Stimulated activated CD8-positive, alpha-beta memory T cell treated with anti-CD3 and anti-CD28 coated beads, Interleukin-4, amount 100 ng/mL, for 48 hours (primary cell): ENCODE measurements at regions not wholly inside any gene's neighbourhood (a gene's known extent, or its start where the extent isn't known, plus 50 kb on each side); places are given as distances from the start of the nearest gene placed in this dataset.

Source experiments
- DNase-seq: peaks from one replicate; pipeline ENCODE4 v3.0.0-alpha.2; 2020

DNA sequence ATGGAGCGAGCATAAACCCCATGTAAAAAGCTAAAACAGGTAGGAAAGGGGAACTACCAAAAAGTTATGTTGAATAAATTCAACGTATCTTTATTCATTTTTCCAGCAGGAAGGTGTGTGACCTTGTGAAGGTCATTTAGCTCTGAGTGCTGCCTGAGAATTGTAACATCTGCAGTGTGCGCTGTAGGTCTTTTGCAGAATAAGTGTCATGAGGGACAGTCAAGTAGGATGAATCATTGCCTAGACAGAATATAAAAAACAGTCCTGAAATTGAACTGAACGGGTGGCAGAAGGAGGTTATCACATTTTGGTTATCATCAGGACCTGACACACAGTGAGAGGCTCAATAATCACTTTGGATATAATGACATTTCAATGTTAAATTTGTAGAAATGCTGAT is 334.8 kb upstream of the NOVA1 start:
- no peak for DNase-seq

DNA sequence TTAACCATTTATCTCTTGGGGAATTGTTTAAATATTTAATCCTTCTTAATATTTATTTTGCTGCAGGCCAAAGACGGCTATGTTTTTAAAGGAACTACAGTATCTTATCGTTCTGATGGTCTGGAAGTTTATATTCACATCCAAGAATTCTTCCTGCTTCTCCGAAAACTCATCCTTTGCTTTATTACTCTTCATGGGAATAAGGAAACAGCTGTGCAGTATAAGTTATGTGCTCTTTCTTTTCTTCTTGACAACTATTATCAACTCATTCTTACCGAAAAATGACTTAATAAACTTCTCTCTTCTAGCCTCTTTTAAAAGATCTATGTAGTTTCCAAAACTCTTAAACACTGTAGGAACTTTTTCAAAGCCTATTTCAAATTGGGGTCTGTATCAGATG is 335.6 kb upstream of the NOVA1 start:
- DNase-seq = no peak

DNA sequence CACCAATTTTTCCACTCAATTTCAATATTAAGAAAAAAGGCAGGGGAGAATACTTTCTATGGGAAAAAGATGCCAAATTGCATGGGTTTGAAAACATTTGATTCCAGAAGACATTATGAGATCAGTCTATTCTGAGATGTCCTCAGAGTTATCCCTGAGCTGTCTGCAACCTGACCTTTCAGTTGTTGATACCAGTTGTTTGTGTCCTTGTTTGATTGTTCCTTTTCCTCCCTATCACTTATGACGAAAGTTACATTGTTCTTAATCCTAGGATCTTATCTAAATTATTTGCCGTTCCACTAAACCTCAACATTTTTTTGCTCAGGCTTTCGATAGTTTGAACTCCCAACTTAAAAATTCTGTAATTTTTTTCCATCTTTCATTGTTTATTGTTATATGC is 336.3 kb upstream of the NOVA1 start:
- DNase-seq = no peak

- DNase-seq = no peak
These were observed 337.9 kb upstream of the NOVA1 start for GRCh38 chr14:26935733-26936132.

DNA sequence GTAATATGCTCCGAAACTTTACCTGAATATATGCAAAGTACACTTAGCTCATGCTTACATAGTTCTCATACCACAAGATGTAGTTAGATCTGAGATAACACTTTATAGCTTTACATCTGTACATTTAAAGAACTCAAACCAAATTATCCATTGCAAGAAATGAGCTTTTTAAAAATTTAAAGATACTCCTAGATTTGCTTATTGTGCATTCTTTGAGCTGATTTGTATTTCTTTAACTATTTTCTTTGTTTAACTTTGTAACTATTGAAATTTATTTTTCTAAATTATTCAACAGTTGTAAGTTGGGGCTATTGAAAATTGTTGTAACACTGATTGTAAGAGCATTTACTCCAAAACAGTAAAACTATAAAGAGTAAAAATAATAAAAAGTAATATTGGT is 340.2 kb upstream of the NOVA1 start:
- DNase-seq = no peak

- no peak for DNase-seq
These were observed 341.9 kb upstream of the NOVA1 start for GRCh38 chr14:26939755-26940154.

GRCh38 chr14:26941521-26941920 is 343.7 kb upstream of the NOVA1 start:
- DNase-seq = no peak

DNA sequence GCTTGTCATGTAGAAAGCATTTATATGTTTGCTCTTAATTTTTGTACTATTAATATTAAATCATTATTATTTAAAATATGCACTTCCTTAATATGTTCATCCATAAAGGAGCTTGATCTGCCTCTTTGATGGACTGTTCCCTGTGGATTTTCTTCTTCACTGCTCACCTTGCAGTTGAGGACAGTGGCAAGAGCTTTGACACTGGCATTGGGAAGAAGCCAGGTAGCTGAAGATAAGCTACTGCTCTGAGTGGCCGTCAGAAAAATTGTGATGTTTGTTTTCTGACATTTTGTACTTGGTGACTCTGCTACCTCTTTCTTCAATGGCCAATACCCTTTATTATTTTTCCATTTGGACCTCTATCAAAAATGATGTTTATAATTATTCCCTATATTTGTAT is 349.4 kb upstream of the NOVA1 start:
- DNase-seq = no peak

DNA sequence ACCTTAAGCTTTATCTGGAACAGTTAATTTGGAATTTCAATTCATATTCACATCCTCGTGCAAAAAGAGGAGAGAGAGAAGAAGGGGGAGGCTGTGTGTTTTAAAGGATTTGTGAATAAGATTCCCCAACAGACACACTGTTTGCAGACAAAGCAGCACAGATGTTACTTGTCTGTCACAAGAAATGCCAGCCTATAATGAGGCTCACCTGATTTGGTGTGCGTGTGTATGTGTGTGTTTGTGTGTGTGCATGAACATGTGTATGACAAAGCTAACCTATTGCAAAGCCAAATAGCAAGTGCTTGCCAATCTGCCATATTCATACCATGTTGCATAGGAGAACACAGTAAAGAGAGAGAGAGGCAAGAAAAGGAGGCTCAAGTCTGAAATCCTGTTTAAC is 361.6 kb upstream of the NOVA1 start:
- DNase-seq = no peak

- DNase-seq = no peak
These were observed 362.3 kb upstream of the NOVA1 start for GRCh38 chr14:26959972-26960660.

DNA sequence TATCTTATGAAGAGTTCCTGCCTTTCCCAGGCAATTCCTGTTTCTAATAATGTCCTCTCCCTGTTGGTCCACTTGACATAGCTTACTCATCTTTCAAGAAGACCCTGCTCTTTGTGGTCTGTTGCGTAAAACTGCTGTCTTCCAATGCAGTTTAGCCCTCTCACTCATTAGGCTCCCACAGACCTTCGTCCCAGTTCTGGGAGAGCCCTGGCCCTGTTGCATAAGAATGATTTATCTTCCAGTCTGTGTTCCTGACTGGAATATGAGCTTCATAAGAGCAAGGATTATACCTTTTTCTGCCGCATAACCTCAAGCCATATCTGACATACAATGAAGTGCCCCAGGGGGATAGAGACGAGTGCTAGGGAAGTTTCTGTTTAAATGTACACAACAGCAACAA is 365.9 kb upstream of the NOVA1 start:
- no peak for DNase-seq

DNA sequence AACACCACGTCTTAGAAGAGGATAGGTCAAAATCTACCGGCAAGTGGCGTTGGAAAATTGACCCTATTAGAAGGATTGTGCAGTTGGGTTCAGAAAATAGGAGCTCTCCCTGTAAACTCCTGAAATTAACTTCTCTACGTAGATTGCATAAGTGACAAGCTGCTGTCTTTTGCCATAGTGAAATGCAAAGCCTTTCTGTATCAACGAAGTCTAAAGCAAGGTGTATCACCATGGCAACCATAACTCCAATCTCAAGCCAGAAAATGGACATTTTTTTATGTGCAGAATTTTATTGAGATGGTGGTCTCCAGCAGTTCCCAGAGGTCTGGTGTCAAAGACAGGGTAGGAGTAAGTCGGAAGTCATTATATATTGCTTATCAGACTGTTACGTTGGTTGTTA is 367.7 kb upstream of the NOVA1 start:
- no peak for DNase-seq

DNA sequence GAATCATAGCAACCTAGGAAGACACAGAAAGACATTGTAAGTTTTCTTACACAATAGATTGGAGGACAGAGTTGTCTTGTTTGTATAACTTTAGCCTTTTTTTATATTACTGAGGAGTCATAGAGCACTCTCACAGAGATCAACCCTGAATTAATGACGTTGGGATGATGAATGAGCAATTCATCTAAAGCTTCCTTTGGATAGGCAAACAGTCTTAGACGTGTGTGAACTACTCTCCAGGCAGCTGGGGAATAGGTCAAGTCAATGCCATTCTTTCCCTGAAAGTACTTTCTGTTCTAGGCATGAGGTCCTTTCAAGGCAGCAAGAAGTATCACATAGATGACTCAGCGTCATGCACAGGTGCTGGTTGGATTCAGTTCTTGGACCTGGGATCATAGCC is 369.1 kb upstream of the NOVA1 start:
- DNase-seq = no peak

DNA sequence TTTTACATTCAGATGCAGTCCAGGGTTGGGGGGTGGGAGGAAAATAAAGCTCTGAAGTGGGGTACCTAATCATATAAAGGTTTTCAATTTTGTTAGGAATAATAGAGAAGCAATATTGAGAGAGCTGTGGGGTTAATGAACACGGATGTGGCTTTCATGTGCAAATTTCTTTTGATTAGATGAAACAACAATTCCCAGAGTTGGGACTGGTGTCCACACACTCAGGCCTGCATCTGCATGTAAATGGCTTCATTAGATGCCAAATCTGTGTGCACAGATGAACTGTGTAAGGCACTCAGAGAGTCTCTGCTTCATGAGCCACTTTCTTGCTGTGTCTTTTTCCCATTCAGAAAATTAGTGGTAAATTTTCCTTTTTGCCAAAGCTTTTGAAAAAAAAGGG is 377.1 kb upstream of the NOVA1 start:
- no peak for DNase-seq

DNA sequence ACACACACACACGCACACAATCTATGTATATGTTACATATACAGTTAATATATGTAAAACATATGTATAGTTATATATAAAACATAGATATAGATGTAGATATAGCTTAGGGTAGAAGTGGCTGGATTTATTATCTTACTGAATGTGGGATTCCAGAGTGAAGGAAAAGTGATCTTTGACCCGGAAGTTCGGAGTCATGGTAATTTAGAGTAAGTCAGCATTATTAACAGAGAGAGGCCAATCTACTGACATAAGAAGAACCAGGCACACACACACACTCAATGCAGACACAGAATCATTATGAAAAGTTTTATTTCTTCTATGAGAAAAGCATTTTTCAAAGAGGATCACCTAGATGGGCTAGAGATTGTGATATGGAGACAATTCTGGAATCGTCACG is 384.2 kb upstream of the NOVA1 start:
- no peak for DNase-seq

DNA sequence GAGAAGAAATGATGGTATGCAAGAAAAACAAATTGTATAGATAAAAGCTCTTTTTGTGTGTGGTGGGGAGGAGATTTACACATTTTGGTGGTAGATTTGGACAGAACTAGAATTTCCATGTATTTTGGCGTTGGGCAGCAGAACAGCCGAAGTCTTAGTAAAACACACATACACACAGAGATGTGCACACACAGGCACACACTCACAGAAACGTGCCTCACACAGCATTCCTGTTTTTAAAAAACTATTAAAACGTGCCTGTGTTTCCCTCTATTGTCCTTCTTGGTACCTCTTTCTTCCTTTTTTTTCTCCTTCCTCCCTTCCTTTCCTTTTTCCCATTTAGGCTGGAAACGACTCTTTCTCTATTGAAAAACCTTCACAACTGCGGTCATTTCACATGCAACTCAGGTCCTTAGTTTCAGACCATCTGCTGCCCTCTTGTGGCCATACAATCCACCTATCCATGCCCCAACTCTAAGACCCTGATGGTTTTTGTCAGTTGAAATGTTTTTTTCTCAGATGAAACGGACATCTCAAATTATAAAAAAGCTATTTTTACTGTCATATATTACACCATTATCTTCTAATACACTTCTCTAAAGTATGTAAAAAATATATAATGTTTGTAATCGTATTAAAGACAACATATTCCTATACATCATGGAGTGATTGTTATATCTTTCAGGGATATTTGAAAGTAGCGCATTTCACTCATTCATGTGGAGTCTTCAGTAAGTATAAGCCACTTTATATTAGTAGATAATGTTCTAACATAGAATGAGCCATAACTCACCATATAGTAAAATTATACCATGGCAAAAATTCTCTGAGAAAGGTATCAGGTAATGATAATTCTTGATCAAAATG is 386.7 kb upstream of the NOVA1 start:
- peak; percentile 45 for DNase-seq

- no peak for DNase-seq
These were observed 390.0 kb upstream of the NOVA1 start for GRCh38 chr14:26987744-26988363.

DNA sequence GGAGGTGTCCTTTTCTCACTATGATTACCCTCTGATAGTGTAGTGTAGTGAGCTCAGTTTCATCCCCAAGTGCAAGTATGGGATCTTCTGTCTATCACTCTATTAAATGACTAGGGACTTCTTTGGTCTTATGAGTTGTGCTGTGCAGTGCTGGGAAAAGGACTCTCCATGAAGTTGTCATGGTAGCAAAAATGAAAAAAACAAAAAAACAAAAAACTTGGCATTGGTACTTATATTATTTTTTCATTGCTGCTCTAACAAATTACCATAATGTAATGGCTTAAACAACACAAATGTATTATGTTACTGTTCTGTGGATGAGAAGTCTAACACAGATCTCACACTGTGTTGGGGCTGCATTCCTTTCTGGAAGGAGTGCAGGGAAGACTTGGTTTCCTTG is 393.1 kb upstream of the NOVA1 start:
- no peak for DNase-seq

GRCh38 chr14:26992403-26993115 is 394.7 kb upstream of the NOVA1 start:
- no peak for DNase-seq

GRCh38 chr14:26993556-26993955 is 395.7 kb upstream of the NOVA1 start:
- no peak for DNase-seq

- DNase-seq = no peak
These were observed 397.5 kb upstream of the NOVA1 start for GRCh38 chr14:26995301-26995700.

DNA sequence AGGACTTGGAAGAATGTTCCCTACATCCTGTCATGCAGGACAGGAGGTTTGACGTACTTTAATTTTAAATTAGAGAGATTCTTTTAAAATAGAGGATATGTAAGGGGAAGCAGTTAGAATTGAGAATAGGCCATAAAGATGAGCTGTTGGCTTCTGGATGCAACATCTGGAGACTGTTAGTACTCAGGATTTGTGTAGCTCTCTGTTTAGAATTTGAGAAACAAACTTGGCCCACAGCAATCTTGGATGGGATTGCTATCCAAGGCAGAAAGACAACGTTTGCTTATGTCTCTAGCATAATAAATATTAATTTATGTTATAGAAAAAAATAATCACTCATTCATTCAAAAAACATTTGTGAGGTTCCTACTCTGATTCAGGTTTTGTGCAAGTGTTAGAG is 398.4 kb upstream of the NOVA1 start:
- no peak for DNase-seq

DNA sequence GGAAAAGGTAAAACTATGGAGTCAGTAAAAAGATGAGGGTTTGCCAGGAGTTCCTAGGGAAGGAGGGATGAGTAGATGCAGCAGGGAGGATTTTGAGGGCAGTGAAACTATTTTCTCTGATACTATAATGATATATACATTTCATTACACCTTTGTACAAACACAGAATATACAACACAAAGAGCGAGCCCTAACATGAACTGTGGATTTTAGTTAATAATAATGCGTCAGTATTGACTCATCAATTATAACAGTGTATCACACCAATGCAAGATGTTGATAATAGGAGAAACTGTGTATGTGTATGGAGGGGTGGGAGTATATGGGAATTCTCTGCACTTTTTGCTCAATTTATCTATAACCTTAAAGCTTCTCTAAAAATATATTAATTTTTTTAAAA is 404.3 kb upstream of the NOVA1 start:
- DNase-seq = no peak

GRCh38 chr14:27006570-27006969 is 408.7 kb upstream of the NOVA1 start:
- no peak for DNase-seq
